ENCODE measurements at regions not wholly inside any gene's neighbourhood (a gene's known extent, or its start where the extent isn't known, plus 50 kb on each side); places are given as distances from the start of the nearest gene placed in this dataset.

GRCh38 chr4:33323393-33323792 lies 2603.2 kb downstream of the PCDH7 start:
- no peak for DNase-seq (ENCODE audit: low read depth, low spot score)
- ChIA-PET POLR2A (no interaction called here), CTCF (no interaction called here)
- TF ChIP-seq CTCF (IDR thresholded peaks at IDR 0.05; ENCODE audit: insufficient read depth, low read length, missing control alignments): no peak
- no peak overlapping the region for H3K4me3 ChIP-seq (ENCODE audit: low read depth, low read length)

- no peak for DNase-seq (ENCODE audit: low read depth, low spot score)
- no peak overlapping the region for H3K4me3 ChIP-seq (ENCODE audit: low read depth, low read length)
- no peak for TF ChIP-seq CTCF (IDR thresholded peaks at IDR 0.05; ENCODE audit: insufficient read depth, low read length, missing control alignments)
- CTCF ChIA-PET: no interaction called here
- POLR2A ChIA-PET: no interaction called here
Measured at GRCh38 chr4:33334416-33334815, 2614.2 kb downstream of the PCDH7 start.

GRCh38 chr4:33339762-33340161 lies 2619.6 kb downstream of the PCDH7 start:
- no peak for DNase-seq (ENCODE audit: low read depth, low spot score)
- H3K4me3 ChIP-seq (ENCODE audit: low read depth, low read length): no peak overlapping the region
- ChIA-PET POLR2A (no interaction called here), CTCF (no interaction called here)
- no peak for TF ChIP-seq CTCF (IDR thresholded peaks at IDR 0.05; ENCODE audit: insufficient read depth, low read length, missing control alignments)

- CTCF ChIA-PET: no interaction called here
- DNase-seq (ENCODE audit: low read depth, low spot score): no peak
- TF ChIP-seq CTCF (IDR thresholded peaks at IDR 0.05; ENCODE audit: insufficient read depth, low read length, missing control alignments): no peak
- POLR2A ChIA-PET: no interaction called here
- no peak overlapping the region for H3K4me3 ChIP-seq (ENCODE audit: low read depth, low read length)
Measured at GRCh38 chr4:33340168-33340567, 2620.0 kb downstream of the PCDH7 start.

- TF ChIP-seq CTCF (IDR thresholded peaks at IDR 0.05; ENCODE audit: insufficient read depth, low read length, missing control alignments): no peak
- DNase-seq (ENCODE audit: low read depth, low spot score): no peak
- CTCF ChIA-PET: no interaction called here
- POLR2A ChIA-PET: no interaction called here
- no peak overlapping the region for H3K4me3 ChIP-seq (ENCODE audit: low read depth, low read length)
Measured at GRCh38 chr4:33349376-33349775, 2629.2 kb downstream of the PCDH7 start.

GRCh38 chr4:33357121-33357520 lies 2637.0 kb downstream of the PCDH7 start:
- ChIA-PET CTCF (no interaction called here), POLR2A (no interaction called here)
- DNase-seq (ENCODE audit: low read depth, low spot score): no peak
- TF ChIP-seq CTCF (IDR thresholded peaks at IDR 0.05; ENCODE audit: insufficient read depth, low read length, missing control alignments): no peak
- no peak overlapping the region for H3K4me3 ChIP-seq (ENCODE audit: low read depth, low read length)
